ENCODE measurements at regions not wholly inside any gene's neighbourhood (a gene's known extent, or its start where the extent isn't known, plus 50 kb on each side); places are given as distances from the start of the nearest gene placed in this dataset.

- Histone ChIP-seq H2AFZ (ENCODE audit: low read length) (no peak overlapping the region), H4K20me1 (replicated peaks in 1 of 2; ENCODE audit: control insufficient read depth in 1 of 2, insufficient read depth in 2 of 2, low read length in 2 of 2) (no peaks in the 10 kb centered on the region), H3K27me3 (replicated peaks in 1 of 4; ENCODE audit: control insufficient read depth in 3 of 4, extremely low read depth in 1 of 4, insufficient read depth in 3 of 4, low read length in 3 of 4) (no peaks in the 10 kb centered on the region), H3K23me2 (ENCODE audit: low read depth, low read length) (no peaks in the 10 kb centered on the region), H3K4me1 (replicated peaks in 1 of 4; ENCODE audit: control insufficient read depth in 3 of 4, insufficient read depth in 4 of 4, low read length in 3 of 4) (peaks cover 0 to 2% (median 0%) of the 10 kb centered on the region in 4 experiments; a peak in 1 of 7 replicates), H2BK120ac (replicated peaks; ENCODE audit: low read depth, low read length) (no peak overlapping the region), H3K4me2 (ENCODE audit: insufficient read depth in 1 of 2, low read depth in 2 of 2, low read length in 2 of 2) (no peak overlapping the region), H3K79me1 (ENCODE audit: low read depth, low read length) (no peaks in the 10 kb centered on the region), H3K9me3 (ENCODE audit: insufficient read depth in 2 of 2, low read depth in 1 of 2, low read length in 1 of 2) (no peaks in the 10 kb centered on the region), H3K4me3 (ENCODE audit: extremely low read depth in 1 of 4, insufficient read depth in 2 of 4, low read depth in 3 of 4, low read length in 4 of 4) (no peak overlapping the region), H3K14ac (ENCODE audit: insufficient read length) (no peak overlapping the region), H3K27ac (ENCODE audit: low read depth, low read length) (no peak overlapping the region), H2BK20ac (ENCODE audit: low read length) (no peak overlapping the region), H3K36me3 (ENCODE audit: control insufficient read depth in 2 of 4, insufficient read depth in 4 of 4, low read length in 3 of 4) (no peaks in the 10 kb centered on the region), H3K23ac (ENCODE audit: insufficient read length) (no peak overlapping the region), H3K4ac (replicated peaks; ENCODE audit: insufficient read length, low read depth, low read length) (no peak overlapping the region), H2AK5ac (ENCODE audit: low read depth, low read length) (no peak overlapping the region), H3K9ac (replicated peaks in 1 of 4; ENCODE audit: extremely low read depth in 1 of 4, low read depth in 3 of 4, low read length in 3 of 4) (no peak overlapping the region), H2BK12ac (ENCODE audit: low read depth, low read length) (no peak overlapping the region), H2BK15ac (ENCODE audit: low read length) (no peak overlapping the region), H2BK5ac (ENCODE audit: low read depth, low read length) (no peak overlapping the region), H4K5ac (ENCODE audit: insufficient read length, low read depth, low read length) (no peak overlapping the region), H3K79me2 (ENCODE audit: control insufficient read depth in 1 of 2, insufficient read depth in 2 of 2, low read length in 2 of 2) (no peaks in the 10 kb centered on the region), H3K56ac (replicated peaks; ENCODE audit: insufficient read length, low read depth, low read length) (no peak overlapping the region), H4K91ac (replicated peaks; ENCODE audit: insufficient read length, low read length) (no peak overlapping the region), H3K18ac (ENCODE audit: extremely low read depth, low read length) (no peak overlapping the region), H4K8ac (ENCODE audit: extremely low read depth, insufficient read depth, low read length) (no peak overlapping the region)
- no peak for FAIRE-seq
- DNase-seq (ENCODE audit: low read depth in 1 of 2, low spot score in 2 of 2) = no peak
- 87% methylated on average over 6 of the region's 6 CpGs; no CpG with 5 or more reads in 1 of the 2 experiments for WGBS, 2 experiments (ENCODE audit: extremely low coverage in 1 of 2, insufficient coverage in 1 of 2, insufficient read length in 1 of 2, insufficient replicate concordance in 2 of 2, low coverage in 1 of 2, low lambda C conversion rate in 2 of 2, missing lambda C conversion rate in 1 of 2)
- POLR2A ChIA-PET (ENCODE audit: partially characterized antibody) = no interaction called here
- TF ChIP-seq, protein P1, sequence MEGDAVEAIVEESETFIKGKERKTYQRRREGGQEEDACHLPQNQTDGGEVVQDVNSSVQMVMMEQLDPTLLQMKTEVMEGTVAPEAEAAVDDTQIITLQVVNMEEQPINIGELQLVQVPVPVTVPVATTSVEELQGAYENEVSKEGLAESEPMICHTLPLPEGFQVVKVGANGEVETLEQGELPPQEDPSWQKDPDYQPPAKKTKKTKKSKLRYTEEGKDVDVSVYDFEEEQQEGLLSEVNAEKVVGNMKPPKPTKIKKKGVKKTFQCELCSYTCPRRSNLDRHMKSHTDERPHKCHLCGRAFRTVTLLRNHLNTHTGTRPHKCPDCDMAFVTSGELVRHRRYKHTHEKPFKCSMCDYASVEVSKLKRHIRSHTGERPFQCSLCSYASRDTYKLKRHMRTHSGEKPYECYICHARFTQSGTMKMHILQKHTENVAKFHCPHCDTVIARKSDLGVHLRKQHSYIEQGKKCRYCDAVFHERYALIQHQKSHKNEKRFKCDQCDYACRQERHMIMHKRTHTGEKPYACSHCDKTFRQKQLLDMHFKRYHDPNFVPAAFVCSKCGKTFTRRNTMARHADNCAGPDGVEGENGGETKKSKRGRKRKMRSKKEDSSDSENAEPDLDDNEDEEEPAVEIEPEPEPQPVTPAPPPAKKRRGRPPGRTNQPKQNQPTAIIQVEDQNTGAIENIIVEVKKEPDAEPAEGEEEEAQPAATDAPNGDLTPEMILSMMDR (IDR thresholded peaks at IDR 0.05; ENCODE audit: control extremely low read depth in 1 of 3, insufficient read depth in 1 of 3, low read depth in 1 of 3, low read length in 3 of 3) = no peak
- TF ChIP-seq SP2 (IDR thresholded peaks at IDR 0.05; ENCODE audit: low read length) (no peak), ATF3 (IDR thresholded peaks at IDR 0.05; ENCODE audit: insufficient read depth, low read depth, low read length) (no peak), TCF12 (IDR thresholded peaks at IDR 0.05; ENCODE audit: low read depth, low read length) (no peak), EGR1 (IDR thresholded peaks at IDR 0.05; ENCODE audit: borderline replicate concordance, low read depth, low read length) (no peak), ASH2L (IDR thresholded peaks at IDR 0.05; ENCODE audit: low read length) (no peak), KDM1A (IDR thresholded peaks at IDR 0.05; ENCODE audit: borderline replicate concordance, low read length) (no peak), RFX5 (IDR thresholded peaks at IDR 0.05; ENCODE audit: borderline replicate concordance, low read depth, low read length) (no peak), CBX8 (IDR thresholded peaks at IDR 0.05; ENCODE audit: borderline replicate concordance, low read depth, low read length) (no peak)
- CTCF ChIA-PET (ENCODE audit: partially characterized antibody) = interaction anchor here (0.8 kb wide), 1 partner anchor 90 kb away, joined by 3 read pairs; no protein-coding TSS in a partner anchor
These were observed 97.3 kb upstream of the ARHGEF3 start for GRCh38 chr3:56899078-56899477.
